Ishikawa (cell line): ENCODE measurements at regions not wholly inside any gene's neighbourhood (a gene's known extent, or its start where the extent isn't known, plus 50 kb on each side); places are given as distances from the start of the nearest gene placed in this dataset.

Experiments
- CEBPB ChIP-seq: IDR thresholded peaks from 2 replicates; pipeline ENCODE4 v1.6.1; 2012
- CREB1 ChIP-seq: IDR thresholded peaks from 2 replicates; pipeline ENCODE4 v1.6.1; 2012; ENCODE audit warnings: low read depth
- EGR1 ChIP-seq: IDR thresholded peaks from 2 replicates; pipeline ENCODE4 v1.6.1; 2012
- EP300 ChIP-seq: IDR thresholded peaks from 2 replicates; pipeline ENCODE4 v1.6.1; 2012; ENCODE audit warnings: borderline replicate concordance
- FOXM1 ChIP-seq: IDR thresholded peaks from 2 replicates; pipeline ENCODE4 v1.6.1; 2012; ENCODE audit warnings: low read depth, borderline replicate concordance
- NFIC ChIP-seq: IDR thresholded peaks from 2 replicates; pipeline ENCODE4 v1.6.1; 2012
- RAD21 ChIP-seq: IDR thresholded peaks from 2 replicates; pipeline ENCODE4 v1.6.1; 2012; ENCODE audit warnings: low read depth
- TAF1 ChIP-seq: IDR thresholded peaks from 2 replicates; pipeline ENCODE4 v1.6.1; 2012; ENCODE audit warnings: low read depth, mild to moderate bottlenecking
- TCF12 ChIP-seq: IDR thresholded peaks from 2 replicates; pipeline ENCODE4 v1.6.1; 2012; ENCODE audit warnings: low read depth
- TEAD4 ChIP-seq: IDR thresholded peaks from 2 replicates; pipeline ENCODE4 v1.6.1; 2012
- YY1 ChIP-seq: IDR thresholded peaks from 2 replicates; pipeline ENCODE4 v1.6.1; 2012; ENCODE audit warnings: low read depth
- ZBTB7A ChIP-seq: IDR thresholded peaks from 2 replicates; pipeline ENCODE4 v1.6.1; 2012; ENCODE audit warnings: low read depth
- TF ChIP-seq, protein P1 (sequence below): IDR thresholded peaks from 2 replicates; pipeline ENCODE4 v1.6.1; 2012
- TF ChIP-seq, protein P2 (sequence below): IDR thresholded peaks from 2 replicates; pipeline ENCODE4 v1.6.1; 2012; ENCODE audit warnings: low read depth, mild to moderate bottlenecking
- TF ChIP-seq, protein P3 (sequence below): IDR thresholded peaks from 2 replicates; pipeline ENCODE4 v1.6.1; 2012

DNA sequence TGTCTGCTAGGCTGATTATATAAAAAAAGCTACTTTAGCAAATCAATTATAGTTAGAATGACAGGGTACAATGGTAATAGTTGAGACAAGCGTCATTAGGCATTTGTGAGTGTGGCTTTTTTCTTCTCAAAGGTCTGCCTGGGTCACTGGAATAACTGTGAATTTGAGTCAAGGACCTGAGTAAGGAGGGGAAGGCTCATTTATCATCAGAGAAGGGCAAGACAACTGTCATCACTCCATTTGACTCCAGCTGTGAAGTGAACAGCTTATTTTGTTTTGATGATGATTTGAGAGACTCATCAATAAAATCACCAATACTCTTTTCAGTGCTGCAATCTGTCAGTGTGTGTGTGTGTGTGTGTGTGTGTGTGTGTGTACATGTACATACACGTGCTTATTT, 118.6 kb downstream of the MAT2B start:
- TF ChIP-seq TCF12 (no peak), EP300 (no peak), FOXM1 (no peak), RAD21 (no peak), TEAD4 (no peak), NFIC (no peak), ZBTB7A (no peak), TAF1 (no peak), CEBPB (no peak), CREB1 (no peak), EGR1 (no peak), YY1 (no peak)
- TF ChIP-seq, protein P1, sequence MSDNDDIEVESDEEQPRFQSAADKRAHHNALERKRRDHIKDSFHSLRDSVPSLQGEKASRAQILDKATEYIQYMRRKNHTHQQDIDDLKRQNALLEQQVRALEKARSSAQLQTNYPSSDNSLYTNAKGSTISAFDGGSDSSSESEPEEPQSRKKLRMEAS = no peak
- TF ChIP-seq, protein P2, sequence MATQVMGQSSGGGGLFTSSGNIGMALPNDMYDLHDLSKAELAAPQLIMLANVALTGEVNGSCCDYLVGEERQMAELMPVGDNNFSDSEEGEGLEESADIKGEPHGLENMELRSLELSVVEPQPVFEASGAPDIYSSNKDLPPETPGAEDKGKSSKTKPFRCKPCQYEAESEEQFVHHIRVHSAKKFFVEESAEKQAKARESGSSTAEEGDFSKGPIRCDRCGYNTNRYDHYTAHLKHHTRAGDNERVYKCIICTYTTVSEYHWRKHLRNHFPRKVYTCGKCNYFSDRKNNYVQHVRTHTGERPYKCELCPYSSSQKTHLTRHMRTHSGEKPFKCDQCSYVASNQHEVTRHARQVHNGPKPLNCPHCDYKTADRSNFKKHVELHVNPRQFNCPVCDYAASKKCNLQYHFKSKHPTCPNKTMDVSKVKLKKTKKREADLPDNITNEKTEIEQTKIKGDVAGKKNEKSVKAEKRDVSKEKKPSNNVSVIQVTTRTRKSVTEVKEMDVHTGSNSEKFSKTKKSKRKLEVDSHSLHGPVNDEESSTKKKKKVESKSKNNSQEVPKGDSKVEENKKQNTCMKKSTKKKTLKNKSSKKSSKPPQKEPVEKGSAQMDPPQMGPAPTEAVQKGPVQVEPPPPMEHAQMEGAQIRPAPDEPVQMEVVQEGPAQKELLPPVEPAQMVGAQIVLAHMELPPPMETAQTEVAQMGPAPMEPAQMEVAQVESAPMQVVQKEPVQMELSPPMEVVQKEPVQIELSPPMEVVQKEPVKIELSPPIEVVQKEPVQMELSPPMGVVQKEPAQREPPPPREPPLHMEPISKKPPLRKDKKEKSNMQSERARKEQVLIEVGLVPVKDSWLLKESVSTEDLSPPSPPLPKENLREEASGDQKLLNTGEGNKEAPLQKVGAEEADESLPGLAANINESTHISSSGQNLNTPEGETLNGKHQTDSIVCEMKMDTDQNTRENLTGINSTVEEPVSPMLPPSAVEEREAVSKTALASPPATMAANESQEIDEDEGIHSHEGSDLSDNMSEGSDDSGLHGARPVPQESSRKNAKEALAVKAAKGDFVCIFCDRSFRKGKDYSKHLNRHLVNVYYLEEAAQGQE = no peak
- TF ChIP-seq, protein P3, sequence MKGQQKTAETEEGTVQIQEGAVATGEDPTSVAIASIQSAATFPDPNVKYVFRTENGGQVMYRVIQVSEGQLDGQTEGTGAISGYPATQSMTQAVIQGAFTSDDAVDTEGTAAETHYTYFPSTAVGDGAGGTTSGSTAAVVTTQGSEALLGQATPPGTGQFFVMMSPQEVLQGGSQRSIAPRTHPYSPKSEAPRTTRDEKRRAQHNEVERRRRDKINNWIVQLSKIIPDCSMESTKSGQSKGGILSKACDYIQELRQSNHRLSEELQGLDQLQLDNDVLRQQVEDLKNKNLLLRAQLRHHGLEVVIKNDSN = no peak

DNA sequence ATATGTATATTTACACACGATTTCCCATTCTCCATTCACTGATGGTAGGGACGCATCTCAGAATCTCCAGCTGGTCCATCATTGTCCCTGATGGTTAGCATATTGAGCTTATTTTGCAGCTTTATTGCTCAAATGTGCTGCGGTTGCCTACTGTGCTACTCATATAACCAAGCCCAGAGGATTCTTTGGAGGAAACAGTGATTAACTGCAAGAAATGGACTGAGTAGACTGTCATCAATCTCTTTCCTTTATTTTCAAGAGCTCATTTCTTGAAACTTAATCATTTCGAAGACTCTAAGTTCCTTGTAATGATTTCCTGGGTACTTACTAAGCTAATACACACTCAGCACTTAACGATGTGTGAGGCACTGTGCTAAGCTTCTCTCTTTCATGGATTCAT, 119.0 kb downstream of the MAT2B start:
- TF ChIP-seq, protein P3 = no peak
- no peak for TF ChIP-seq FOXM1
- TF ChIP-seq CREB1 = no peak
- no peak for TF ChIP-seq EGR1

DNA sequence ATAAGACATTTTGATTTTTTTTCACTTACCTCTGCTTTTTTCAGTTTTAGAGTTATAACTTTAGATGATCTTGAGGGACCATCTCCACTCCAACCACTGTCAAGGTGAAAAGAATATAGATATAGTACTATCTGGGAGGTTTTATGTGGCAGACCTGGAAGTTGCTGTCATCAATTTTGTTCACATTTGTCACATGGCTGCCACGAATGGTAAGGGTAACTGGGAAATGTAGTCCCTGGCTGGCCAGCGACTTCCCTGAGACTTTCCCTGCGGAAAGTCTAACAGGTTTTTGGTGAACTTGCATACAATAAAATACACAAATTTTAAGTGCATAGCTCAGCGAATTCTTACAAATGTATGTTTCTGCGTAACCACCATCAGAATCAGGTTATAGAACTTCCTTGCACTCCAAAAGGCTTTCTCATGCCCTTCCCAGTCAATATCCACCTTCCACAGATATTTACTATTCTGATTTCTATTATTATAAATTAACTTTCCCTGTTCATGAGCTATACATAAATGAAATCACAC, 121.5 kb downstream of the MAT2B start:
- TF ChIP-seq FOXM1 = no peak
- no peak for TF ChIP-seq RAD21
- TF ChIP-seq, protein P2 = no peak
- no peak for TF ChIP-seq EP300
- TF ChIP-seq CREB1 = no peak

DNA sequence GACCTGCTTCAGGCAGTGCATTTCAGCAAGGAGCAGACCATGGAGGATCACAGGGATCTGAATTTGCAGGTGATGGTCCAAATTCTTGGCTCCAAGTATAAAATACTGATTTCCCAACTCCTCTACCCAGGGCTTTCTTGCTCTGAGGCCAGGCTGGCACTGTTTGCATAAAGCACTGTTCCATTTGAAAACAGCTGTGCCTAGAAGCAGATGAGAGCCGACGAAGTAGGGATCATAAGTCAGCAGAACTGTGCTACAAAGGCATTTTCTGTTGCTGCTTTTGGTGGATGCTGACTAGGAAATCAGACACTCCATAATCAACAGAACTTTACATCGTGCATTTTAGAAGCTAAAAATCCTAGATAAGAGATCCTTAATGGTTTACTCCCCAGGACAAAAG, 126.4 kb downstream of the MAT2B start:
- TF ChIP-seq, protein P2 = no peak
- TF ChIP-seq EP300 = no peak
- no peak for TF ChIP-seq TCF12
- TF ChIP-seq RAD21 = no peak
- TF ChIP-seq FOXM1 = no peak
- TF ChIP-seq TAF1 = no peak
- TF ChIP-seq YY1 = no peak
- no peak for TF ChIP-seq CREB1
- TF ChIP-seq, protein P3 = no peak
- no peak for TF ChIP-seq EGR1

DNA sequence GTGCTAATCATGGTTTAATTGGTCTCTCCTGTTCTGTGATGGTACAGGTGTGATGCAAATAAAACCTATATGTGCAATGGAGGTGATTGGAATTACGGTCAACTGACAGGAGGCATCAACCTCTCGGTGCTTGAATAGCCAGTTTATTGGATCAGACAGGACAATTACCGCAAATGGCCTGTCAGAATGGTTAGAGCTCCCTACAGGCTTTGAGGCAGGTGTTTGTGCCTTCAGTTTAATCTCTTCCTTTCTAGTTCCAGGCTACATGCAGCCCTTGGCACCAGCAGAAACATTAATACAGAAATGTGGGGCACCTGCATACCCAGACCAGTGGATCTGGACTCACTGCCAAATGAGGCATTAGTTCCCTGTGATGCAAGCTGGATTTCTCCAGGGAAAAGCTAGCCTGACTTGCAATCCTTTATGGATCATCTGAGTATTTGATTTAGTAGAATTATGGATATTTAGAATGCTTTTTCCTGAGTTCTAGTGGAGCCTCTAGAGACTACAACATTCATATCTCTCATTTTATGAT, 128.6 kb downstream of the MAT2B start:
- TF ChIP-seq RAD21 = no peak
- TF ChIP-seq TAF1 = no peak
- TF ChIP-seq CEBPB = no peak
- TF ChIP-seq, protein P1 = no peak
- no peak for TF ChIP-seq TEAD4
- TF ChIP-seq, protein P2 = no peak
- TF ChIP-seq TCF12 = no peak
